ENCODE measurements at regions not wholly inside any gene's neighbourhood (a gene's known extent, or its start where the extent isn't known, plus 50 kb on each side); places are given as distances from the start of the nearest gene placed in this dataset.

DNA sequence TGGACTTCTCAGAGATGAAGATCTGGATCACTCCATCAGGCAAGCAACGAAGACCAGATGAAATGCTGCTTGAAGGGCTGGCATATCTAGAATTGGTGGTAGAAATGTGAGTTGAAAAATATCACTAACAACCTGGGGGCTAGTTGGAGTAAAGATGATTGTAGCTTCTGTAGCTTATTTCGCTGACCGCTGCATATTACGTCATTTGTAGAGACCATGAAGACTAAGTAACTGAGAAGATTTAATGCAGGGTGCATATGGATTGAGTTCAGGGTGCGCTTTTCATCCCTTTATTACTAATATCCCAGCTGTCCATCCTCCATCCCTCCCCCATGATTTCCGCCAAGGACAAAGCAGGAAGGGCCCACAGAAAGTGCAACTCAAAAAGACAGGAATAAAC lies 1364.0 kb downstream of the PCDH9 start:
- ChIA-PET POLR2A (no interaction called here), CTCF (no interaction called here)
- H3K4me3 ChIP-seq (ENCODE audit: low read depth, low read length) = no peak overlapping the region
- no peak for DNase-seq (ENCODE audit: low read depth, low spot score)
- TF ChIP-seq, protein P1, sequence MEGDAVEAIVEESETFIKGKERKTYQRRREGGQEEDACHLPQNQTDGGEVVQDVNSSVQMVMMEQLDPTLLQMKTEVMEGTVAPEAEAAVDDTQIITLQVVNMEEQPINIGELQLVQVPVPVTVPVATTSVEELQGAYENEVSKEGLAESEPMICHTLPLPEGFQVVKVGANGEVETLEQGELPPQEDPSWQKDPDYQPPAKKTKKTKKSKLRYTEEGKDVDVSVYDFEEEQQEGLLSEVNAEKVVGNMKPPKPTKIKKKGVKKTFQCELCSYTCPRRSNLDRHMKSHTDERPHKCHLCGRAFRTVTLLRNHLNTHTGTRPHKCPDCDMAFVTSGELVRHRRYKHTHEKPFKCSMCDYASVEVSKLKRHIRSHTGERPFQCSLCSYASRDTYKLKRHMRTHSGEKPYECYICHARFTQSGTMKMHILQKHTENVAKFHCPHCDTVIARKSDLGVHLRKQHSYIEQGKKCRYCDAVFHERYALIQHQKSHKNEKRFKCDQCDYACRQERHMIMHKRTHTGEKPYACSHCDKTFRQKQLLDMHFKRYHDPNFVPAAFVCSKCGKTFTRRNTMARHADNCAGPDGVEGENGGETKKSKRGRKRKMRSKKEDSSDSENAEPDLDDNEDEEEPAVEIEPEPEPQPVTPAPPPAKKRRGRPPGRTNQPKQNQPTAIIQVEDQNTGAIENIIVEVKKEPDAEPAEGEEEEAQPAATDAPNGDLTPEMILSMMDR (IDR thresholded peaks at IDR 0.05; ENCODE audit: insufficient read depth, low read length, missing control alignments) = no peak

DNA sequence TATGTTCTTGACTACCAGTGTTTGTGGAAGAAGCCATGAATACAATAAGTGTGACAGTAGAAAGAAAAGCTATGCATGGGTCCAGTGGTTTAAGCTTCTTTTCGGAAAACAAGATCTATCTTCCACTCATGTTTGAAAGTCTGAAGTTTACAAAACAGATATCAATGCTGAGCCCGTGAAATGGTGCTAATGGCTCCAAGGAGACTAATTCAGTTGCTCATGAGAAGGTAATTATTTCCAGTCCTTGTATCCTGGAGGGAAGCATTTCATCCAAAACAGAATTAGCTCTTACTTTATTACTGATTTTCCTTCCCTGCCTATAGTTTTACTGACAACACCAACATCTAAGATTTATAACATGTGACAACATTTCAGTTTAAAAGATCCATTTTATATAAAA lies 1364.9 kb downstream of the PCDH9 start:
- TF ChIP-seq, protein P1 (IDR thresholded peaks at IDR 0.05; ENCODE audit: insufficient read depth, low read length, missing control alignments) = no peak
- no peak for DNase-seq (ENCODE audit: low read depth, low spot score)
- ChIA-PET POLR2A (no interaction called here), CTCF (no interaction called here)
- no peak overlapping the region for H3K4me3 ChIP-seq (ENCODE audit: low read depth, low read length)

DNA sequence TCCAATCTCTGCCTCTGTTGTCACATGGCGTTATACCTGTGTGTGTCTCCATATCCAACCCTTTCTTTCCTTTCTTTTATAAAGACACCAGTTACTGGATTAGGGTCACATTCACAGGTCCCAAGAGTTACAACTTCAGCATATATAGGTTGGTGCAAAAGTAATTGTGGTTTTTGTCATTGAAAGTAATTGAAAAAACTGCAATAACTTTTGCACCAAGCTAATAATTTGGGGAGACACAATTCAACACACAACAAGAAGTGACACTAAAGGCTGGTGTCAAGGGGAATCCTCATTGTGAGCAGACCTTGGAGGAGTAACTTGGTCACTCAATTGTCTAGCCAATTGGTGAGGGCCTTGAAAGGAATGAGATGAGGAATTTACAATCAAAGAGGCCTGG lies 1366.1 kb downstream of the PCDH9 start:
- no peak overlapping the region for H3K4me3 ChIP-seq (ENCODE audit: low read depth, low read length)
- TF ChIP-seq, protein P1 (IDR thresholded peaks at IDR 0.05; ENCODE audit: insufficient read depth, low read length, missing control alignments) = no peak
- ChIA-PET POLR2A (no interaction called here), CTCF (no interaction called here)
- no peak for DNase-seq (ENCODE audit: low read depth, low spot score)

DNA sequence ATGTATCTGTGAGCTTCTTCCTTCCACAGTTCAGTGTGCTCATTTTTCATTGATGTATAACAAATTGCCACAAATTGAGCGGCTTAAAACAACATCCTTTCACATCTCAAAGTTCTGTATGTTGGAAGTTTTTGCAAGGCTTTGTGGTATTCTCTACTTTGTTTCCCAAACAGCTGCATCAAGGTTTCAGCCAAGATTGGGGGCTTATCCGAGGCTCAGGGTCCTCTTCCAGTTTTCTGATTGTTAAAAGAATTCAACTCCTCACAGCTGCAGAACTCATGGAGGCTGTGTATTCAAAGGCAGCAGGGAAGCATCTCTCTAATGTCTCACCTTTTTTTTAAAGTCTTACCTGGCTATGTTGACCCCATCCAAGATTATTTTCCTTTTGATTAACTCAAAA lies 1369.8 kb downstream of the PCDH9 start:
- H3K4me3 ChIP-seq (ENCODE audit: low read depth, low read length) = no peak overlapping the region
- ChIA-PET POLR2A (no interaction called here), CTCF (interaction anchor here (1.9 kb wide), 1 partner anchor 9 kb away, joined by 5 read pairs; no protein-coding TSS in a partner anchor)
- DNase-seq (ENCODE audit: low read depth, low spot score) = no peak
- TF ChIP-seq, protein P1 (IDR thresholded peaks at IDR 0.05; ENCODE audit: insufficient read depth, low read length, missing control alignments) = no peak

DNA sequence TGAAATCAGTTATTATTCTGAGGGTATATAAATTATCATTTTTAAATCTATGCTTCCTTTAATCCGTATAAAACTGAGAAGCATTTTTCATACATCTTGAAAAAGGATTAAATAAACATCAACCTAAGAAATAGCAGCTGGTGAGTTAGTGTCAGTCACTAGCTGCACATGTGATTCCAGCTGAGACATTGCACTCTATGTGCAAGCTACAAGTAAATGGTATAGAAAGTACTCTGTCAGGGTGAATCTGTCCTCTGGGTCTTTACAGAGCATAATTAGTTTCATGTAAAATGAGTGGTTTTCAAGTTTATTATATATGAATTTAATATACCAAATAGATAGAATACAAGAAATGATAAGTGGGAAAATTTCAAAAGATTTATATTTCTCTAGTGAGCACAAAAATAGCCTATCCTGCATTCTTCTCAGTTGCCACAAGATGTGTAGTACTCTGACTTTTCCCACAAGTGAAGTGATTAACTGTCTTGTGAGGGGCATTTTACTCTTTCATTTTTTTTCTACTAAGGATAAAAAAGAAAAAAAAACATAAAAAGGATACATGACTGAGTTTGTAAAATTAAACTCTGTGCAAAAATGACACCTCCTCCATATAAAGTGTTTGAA lies 1372.1 kb downstream of the PCDH9 start:
- TF ChIP-seq, protein P1 (IDR thresholded peaks at IDR 0.05; ENCODE audit: insufficient read depth, low read length, missing control alignments) = no peak
- ChIA-PET CTCF (no interaction called here), POLR2A (no interaction called here)
- H3K4me3 ChIP-seq (ENCODE audit: low read depth, low read length) = no peak overlapping the region
- no peak for DNase-seq (ENCODE audit: low read depth, low spot score)

DNA sequence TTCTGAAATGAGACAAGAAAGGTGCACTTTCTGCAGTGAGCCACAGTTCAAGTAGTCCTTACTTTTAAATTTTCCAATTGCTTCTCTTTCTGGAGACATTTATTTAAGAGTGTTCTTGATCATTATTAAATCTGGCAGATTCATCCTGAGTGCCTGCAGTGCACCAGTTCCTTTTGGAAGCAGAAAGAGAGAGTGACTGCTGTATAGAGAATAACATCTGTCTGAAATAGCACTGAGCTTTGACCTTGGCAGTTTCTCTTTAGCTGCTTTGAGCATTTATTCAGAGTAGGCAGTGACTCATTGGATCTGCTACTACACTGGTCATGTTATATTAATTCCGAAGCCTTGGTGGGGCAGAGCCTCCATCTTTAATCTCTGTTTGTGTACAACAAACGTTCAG lies 1373.7 kb downstream of the PCDH9 start:
- no peak overlapping the region for H3K4me3 ChIP-seq (ENCODE audit: low read depth, low read length)
- ChIA-PET CTCF (no interaction called here), POLR2A (no interaction called here)
- TF ChIP-seq, protein P1 (IDR thresholded peaks at IDR 0.05; ENCODE audit: insufficient read depth, low read length, missing control alignments) = no peak
- no peak for DNase-seq (ENCODE audit: low read depth, low spot score)
